Embryonic facial prominence (tissue), 1 donor: ENCODE measurements at regions not wholly inside any gene's neighbourhood (a gene's known extent, or its start where the extent isn't known, plus 50 kb on each side); places are given as distances from the start of the nearest gene placed in this dataset.
"Not testable (repeated sequence)": the region's sequence is repeated elsewhere in the genome, so short reads cannot be mapped to it uniquely, and the experiment has no call there.

Experiments
- DNase-seq: peaks from one replicate; pipeline ENCODE4 v3.0.0-alpha.2; 2016; ENCODE audit errors: extremely low spot score

- DNase-seq: no peak
Measured at GRCh38 chr1:208347191-208347590, 103.0 kb upstream of the PLXNA2 start.

DNA sequence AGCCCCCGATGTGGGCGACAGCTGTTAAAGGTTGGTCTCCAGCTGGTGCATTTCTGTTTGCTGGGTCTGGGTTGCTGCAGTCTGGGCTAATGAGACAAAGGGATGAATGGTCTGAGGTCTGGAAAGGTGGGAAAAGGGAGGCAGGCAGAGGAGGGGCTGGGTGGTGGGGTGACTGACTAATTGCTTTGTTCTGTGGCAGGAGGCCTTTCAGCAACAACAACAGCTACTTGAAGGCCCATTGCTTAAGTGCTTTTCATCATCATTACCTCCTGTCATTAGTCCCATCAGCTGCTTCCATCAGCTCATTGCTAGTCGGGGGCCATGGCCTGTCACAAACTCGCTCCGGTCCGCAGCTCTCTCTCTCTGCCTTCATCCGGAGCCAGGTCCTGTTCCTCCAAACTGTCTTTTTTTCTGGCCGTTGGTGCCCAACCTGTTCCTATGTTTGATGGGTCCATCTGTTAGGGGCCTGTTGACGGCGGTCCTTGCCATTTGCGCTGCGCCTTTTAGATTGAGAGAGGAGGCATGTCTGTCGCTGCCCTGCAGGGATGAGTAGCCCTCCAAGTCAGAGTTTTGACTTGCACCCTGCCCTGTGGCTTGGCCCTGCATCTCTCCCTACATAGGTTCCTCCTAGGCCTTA is 105.6 kb upstream of the PLXNA2 start:
- DNase-seq: no peak

DNA sequence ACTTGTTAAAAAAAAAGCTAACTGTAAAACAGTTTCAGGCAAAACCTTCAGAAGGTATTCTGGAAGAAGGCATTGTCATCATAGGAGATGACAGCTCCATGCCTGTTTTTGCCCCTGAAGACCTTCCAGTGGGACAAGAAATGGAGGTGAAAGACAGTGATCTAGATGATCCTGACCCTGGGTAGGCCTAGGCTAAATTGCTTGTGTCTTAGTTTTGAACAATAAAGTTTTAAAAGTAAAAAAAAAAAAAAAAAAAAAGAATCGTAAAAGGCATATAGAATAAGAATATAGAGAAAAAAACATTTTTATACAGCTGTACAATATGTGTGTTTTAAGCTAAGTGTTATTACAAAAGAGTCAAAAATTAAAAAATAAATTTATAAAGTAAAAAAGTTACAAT is 106.6 kb upstream of the PLXNA2 start:
- DNase-seq: no peak

GRCh38 chr1:208351838-208352237 is 107.7 kb upstream of the PLXNA2 start:
- no peak for DNase-seq

- not testable (repeated sequence) for DNase-seq
Measured at GRCh38 chr1:208353797-208354196, 109.6 kb upstream of the PLXNA2 start.

DNA sequence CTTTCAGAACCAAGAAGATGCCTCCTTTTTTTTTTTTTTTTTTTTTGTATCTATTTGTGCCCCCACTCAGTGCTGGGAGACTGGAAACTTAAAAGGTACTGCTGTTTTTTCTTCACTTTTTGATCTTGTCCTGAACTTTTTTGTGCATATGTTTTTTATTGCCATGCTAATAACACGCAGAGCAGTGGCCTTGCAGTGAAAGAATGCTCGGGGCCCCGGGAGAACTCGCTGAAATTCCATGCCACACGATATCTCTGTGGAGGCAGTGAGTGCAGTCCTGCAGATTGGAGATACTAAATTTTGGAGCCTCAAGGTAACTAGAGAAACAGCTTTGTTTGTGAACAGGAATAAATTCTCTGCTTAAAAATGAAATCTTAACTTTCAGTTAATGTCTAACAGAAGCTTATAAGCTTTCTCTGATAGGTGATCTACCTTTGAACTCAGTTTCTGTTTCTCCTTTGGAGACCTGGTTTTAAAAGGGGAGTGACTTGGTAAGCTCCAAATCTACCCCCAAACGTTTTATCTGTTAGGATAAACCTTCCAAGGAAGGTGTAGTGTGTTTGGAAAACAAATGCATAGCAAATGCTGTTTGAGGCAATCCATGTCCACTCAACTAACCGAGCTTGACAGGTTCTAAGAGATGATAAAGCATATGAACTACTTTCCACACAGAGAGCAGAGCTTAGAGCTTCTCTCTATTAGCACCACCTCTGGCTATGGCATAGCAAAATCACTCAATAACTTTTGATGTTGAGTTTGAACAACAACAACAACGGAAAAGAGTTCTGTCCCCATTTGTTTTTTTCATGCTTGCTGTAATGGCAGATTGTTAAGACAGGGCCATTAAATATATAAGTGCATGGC is 113.7 kb upstream of the PLXNA2 start:
- DNase-seq: no peak

GRCh38 chr1:208358651-208359050 is 114.5 kb upstream of the PLXNA2 start:
- DNase-seq: no peak

- DNase-seq: no peak
Measured at GRCh38 chr1:208362011-208362410, 117.8 kb upstream of the PLXNA2 start.

- DNase-seq: no peak
Measured at GRCh38 chr1:208366559-208366958, 122.4 kb upstream of the PLXNA2 start.

DNA sequence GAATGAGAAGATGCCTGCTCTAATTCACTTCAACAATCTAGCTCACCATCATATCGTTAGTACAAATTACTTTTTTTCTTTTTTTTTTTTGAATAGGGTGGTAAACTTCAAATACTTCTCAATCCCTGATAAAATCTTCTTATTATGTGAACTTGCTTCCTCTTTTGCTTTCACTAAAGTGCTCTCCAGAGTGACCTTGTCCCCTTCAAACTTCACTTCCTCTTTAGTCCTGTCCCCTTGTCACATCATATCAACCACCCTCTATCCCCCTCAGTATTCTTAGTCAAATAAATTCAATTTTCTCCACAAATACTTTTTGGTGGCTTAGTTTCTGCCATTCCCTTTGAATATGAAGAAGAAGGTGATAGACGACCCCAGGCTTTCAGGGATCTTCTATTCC is 124.9 kb upstream of the PLXNA2 start:
- DNase-seq: no peak

DNA sequence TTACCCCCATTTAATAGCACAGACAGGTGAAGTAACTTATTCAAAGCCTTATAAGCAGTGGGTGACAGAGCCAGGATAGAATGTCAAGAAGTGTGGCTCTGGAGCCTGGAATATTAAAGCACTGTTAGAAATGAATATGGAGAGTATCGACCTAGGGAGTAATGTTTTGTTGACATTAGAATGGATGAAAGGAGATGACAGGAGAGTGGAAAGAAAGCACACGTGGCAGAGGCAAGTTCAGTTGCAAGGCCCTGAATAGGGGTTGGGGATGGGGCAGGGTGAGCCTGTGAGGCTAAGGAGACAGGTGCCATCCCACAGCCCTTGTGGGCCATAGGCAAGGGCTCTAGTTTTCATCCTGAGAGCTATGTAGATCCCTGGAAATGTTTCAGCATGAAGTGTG is 125.5 kb upstream of the PLXNA2 start:
- DNase-seq: no peak

DNA sequence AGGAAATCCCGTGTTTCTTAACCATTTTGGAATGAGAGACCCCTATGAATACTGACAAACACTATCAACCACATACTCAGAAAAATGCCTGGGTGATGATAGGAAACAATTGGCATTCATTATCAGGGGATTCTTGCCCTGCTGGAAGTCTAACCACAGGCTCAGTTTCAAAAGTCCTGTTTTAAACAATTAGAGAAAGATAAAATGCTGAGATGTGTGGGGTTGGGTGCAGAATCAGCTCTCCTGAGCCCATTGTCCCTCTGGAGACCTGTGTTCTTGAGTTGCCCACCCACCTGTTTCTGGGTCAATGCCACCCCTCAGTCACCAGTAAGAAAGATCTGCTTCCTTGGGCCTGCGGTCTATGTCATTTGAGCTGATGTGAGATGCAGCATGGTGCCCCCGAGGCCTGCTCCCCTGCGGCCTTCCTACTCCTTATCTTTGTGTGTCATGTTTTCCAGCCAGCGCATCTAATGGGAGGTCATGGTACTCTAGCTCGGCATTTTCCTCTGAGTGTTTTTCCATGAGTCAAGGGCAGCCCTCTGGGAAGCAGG is 130.3 kb upstream of the PLXNA2 start:
- DNase-seq: no peak

DNA sequence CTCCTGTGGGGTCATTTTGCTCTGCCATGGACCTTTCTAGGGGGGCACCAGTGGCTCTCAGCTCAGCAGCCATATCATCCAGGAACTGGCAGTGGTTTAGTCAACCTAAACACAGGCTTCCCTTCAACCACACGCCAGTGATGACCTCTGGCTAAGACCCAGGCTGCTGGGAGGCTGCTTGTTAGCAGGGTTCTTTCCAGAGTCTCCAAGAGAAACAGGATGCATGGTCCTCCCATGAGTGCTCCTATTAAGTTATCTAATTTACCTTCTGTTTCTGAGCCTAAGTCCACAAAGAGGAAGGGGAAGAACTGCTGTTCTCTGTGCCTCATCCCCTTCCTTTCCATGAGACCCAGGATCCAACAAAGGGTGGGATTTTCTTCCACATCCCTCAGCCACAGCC is 137.3 kb upstream of the PLXNA2 start:
- no peak for DNase-seq

- DNase-seq: peak; percentile 66
Measured at GRCh38 chr1:208387908-208388811, 144.0 kb upstream of the PLXNA2 start.

DNA sequence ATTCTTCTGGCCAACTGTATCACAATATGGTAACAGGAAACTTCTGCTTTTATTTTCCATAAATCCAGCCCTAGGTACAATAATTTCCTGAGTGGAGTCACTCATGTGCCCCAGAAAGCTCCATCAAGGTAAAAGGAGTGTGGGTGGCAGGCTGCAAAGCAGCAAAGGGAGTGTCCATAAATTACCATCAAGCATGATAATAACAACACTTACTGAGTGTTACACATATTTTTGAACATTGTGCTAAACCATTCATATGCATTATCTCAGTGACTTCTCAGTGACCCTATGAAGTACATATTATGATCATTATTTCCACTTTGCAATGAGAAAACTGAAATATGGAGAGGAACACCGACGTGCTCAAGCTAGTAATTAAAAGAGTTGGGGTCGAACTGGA is 149.2 kb upstream of the PLXNA2 start:
- DNase-seq: no peak

GRCh38 chr1:208393826-208394225 is 149.6 kb upstream of the PLXNA2 start:
- DNase-seq: no peak

DNA sequence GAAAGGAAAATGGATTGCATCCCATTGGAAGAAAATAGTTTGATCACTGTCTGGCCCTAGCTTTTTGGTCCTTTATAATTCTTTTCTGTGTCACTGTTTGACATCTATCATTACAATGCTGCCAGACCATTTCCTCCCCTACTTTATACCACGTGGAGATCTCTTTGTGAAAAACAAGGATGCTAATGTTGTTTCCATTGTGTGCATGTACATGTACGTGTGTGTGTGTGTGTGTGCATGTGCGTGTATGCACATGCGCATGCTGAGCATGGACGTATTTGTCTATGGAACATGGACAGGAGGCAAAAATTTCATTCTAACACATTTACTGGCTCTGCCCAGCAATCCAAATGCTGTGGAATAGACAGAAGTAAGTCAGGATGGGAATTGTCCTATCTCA is 153.1 kb upstream of the PLXNA2 start:
- no peak for DNase-seq

- no peak for DNase-seq
Measured at GRCh38 chr1:208405014-208405413, 160.8 kb upstream of the PLXNA2 start.

DNA sequence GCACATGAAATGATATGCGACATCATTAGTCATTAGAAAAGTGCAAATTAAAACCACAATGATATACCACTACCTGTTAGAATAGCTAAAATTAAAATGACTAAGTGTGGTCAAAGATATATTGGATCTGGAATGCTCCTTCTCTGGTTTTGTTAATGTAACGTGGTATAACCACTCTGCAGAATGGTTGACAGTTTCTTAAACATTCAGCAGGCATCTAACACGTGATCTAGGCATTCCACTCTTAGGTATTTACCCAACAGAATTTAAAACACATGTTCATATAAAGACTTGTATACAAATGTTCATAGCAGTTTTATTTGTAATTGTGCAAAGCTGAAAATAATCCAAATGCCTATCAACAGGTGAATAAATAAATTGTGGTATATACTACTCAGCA is 165.0 kb upstream of the PLXNA2 start:
- no peak for DNase-seq

DNA sequence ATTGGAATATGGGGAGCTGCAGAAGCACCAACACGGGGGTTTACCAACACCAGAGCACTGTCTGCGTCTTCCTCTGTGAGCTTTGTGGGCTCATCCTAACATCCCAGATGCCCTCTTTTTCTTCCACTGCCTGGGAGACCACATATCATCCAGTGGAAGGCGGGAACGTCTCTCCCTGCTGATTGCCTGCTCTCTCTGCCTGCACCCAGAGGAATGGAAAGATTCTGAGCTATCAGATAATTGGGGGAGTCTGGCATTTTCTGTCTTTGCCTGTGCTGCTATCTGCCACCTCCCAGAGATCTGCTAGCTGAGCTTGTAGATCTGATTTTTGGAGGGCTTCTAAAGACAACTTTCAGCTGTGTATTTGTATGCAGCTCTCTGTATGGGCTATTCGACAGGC is 166.2 kb upstream of the PLXNA2 start:
- DNase-seq: no peak

GRCh38 chr1:208413006-208413405 is 168.8 kb upstream of the PLXNA2 start:
- no peak for DNase-seq

DNA sequence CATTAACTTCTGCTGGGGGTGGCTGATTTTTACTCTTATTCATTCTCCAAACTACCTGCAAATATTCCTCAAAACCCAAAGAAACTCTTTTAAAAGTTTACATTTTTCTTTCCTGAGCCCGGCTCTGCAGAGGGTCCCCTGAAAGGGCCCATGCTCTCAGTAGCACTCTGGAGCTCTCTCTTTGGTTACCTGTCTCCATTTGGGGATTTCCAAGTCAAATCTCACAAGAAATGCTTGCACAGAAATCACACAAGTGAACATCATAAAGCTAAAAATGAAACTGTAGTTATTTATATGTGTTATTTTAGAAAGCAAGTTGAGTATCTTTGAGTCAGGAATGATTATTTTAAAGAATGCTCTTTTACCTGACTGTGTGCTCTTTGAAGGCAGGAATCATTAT is 174.5 kb upstream of the PLXNA2 start:
- DNase-seq: no peak
